ENCODE measurements at regions not wholly inside any gene's neighbourhood (a gene's known extent, or its start where the extent isn't known, plus 50 kb on each side); places are given as distances from the start of the nearest gene placed in this dataset.
"Not testable (repeated sequence)": the region's sequence is repeated elsewhere in the genome, so short reads cannot be mapped to it uniquely, and the experiment has no call there.

DNA sequence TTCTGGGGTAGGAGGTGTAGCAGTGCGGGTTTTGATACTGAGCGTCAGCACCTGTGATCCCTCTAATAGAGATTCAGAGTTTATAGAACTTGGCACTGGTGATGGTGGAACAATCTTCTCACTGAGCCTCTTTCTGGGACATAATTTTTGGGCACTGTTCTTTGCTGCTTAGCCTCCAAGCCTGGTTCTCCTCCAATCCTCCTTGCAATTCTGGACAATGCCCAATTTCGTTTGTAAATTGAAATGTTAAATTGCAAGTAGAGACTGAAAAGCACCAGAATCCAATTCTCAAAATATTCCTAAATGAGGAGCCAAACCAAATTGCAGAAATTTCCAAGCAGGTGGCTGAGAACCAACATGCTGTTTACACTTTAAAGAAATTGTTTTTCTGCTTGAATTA is 149.8 kb upstream of the ABI3BP start:
- H3K4me3 ChIP-seq (replicated peaks in 1 of 2; ENCODE audit: low read depth in 2 of 2, low read length in 2 of 2), result no peak overlapping the region
- TF ChIP-seq, protein P1, sequence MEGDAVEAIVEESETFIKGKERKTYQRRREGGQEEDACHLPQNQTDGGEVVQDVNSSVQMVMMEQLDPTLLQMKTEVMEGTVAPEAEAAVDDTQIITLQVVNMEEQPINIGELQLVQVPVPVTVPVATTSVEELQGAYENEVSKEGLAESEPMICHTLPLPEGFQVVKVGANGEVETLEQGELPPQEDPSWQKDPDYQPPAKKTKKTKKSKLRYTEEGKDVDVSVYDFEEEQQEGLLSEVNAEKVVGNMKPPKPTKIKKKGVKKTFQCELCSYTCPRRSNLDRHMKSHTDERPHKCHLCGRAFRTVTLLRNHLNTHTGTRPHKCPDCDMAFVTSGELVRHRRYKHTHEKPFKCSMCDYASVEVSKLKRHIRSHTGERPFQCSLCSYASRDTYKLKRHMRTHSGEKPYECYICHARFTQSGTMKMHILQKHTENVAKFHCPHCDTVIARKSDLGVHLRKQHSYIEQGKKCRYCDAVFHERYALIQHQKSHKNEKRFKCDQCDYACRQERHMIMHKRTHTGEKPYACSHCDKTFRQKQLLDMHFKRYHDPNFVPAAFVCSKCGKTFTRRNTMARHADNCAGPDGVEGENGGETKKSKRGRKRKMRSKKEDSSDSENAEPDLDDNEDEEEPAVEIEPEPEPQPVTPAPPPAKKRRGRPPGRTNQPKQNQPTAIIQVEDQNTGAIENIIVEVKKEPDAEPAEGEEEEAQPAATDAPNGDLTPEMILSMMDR (IDR thresholded peaks at IDR 0.05; ENCODE audit: low read depth, low read length), result no peak
- no peak for DNase-seq (ENCODE audit: low read depth in 2 of 2)

DNA sequence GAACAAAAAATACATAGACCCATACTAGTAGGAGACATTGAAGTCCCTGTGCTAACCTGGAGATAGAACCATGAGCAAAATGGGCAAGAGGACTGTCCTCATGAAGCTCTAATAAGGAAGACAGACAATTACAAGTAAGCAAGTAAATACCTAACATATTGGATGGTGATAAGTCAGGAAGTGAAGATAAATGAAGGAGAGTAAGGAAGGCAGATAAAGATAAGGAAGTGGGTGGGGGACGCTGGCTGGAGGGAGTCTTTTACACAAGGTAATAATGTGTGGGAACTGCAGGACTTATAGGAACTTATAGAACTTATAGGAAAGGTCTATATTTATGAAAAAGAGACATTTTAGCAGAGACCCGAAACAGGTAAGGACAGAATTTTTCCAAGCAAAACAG is 148.9 kb upstream of the ABI3BP start:
- H3K4me3 ChIP-seq (replicated peaks in 1 of 2; ENCODE audit: low read depth in 2 of 2, low read length in 2 of 2), result no peak overlapping the region
- TF ChIP-seq, protein P1 (IDR thresholded peaks at IDR 0.05; ENCODE audit: low read depth, low read length), result no peak
- DNase-seq (ENCODE audit: low read depth in 2 of 2), result no peak

DNA sequence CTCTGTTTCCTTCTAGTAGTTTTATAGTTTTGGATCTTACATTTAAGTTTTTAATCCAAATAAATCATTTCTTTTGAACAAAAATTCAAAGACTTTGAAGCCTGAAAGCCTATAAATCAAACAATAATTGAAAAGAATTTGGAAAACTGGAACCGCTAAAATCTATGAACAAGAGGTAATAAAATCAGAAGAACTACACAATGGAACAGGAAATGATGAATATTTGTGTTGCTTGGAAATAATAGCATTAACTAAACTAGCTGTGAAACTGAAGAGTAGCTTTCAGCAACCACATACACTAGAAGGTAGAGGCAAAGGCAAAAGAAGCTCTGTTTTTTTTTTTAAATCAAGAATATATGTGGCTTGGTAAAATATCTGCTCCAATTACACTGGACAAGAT is 147.9 kb upstream of the ABI3BP start:
- no peak overlapping the region for H3K4me3 ChIP-seq (replicated peaks in 1 of 2; ENCODE audit: low read depth in 2 of 2, low read length in 2 of 2)
- TF ChIP-seq, protein P1 (IDR thresholded peaks at IDR 0.05; ENCODE audit: low read depth, low read length), result no peak
- DNase-seq (ENCODE audit: low read depth in 2 of 2), result no peak

DNA sequence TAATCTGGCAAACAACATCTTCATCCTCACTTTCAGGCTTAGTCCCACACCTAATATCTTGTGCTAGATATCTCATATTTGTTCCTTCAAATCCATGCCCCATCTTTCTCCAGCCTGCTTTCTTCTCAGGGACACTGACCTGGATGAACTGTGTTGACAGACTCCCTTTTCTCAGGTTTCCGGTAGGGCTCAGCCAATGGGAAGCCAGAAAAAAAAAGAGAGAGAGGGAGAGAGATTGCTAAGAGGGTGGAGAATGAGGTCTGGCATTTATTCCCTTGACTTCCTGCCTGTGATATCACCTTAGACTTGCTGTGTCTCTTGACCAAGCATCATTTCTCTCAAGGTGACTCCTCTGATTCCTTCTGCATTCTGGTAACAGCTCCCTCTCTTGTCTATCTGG is 145.6 kb upstream of the ABI3BP start:
- DNase-seq (ENCODE audit: low read depth in 2 of 2), result no peak
- H3K4me3 ChIP-seq (replicated peaks in 1 of 2; ENCODE audit: low read depth in 2 of 2, low read length in 2 of 2), result no peak overlapping the region
- TF ChIP-seq, protein P1 (IDR thresholded peaks at IDR 0.05; ENCODE audit: low read depth, low read length), result no peak

DNA sequence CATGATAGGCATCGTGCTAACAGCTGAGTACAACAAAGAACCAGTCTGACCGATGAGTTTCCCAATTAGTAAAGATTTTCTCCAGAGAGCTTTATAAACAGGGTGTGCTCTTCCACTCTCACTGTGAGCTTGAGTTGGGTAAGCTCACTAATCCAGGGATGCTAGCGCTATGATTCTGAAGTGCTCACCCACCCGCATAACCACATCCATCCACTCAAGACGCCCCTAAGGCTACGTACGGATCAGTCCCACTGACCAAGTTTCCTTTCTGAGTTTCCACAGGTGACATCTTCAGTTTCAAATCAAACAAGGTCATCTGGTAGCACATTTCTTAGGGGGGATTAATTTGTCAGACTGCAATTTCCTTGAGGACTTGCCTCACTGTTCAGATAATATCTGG is 141.1 kb upstream of the ABI3BP start:
- DNase-seq (ENCODE audit: low read depth in 2 of 2), result no peak
- TF ChIP-seq, protein P1 (IDR thresholded peaks at IDR 0.05; ENCODE audit: low read depth, low read length), result no peak
- H3K4me3 ChIP-seq (replicated peaks in 1 of 2; ENCODE audit: low read depth in 2 of 2, low read length in 2 of 2), result no peak overlapping the region

DNA sequence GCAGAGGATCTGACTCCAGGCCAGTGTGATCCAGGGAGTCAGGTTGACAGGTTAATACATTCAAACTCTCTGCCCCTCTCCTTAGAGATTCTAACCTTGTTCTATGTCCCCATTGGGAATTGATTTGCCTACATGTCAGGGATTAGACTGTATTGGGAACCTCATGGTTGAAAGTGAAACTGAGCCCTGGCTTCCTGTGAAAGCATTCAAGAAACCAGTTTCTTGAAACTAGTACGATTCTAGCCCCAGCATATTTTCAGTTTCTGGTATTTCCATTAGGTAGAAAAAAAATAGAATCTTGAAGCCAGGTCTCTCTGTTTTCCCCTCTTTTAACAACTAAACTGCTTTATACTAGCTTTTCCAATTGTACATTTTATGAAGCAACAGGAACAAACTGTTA is 140.4 kb upstream of the ABI3BP start:
- H3K4me3 ChIP-seq (replicated peaks in 1 of 2; ENCODE audit: low read depth in 2 of 2, low read length in 2 of 2), result no peak overlapping the region
- TF ChIP-seq, protein P1 (IDR thresholded peaks at IDR 0.05; ENCODE audit: low read depth, low read length), result no peak
- DNase-seq (ENCODE audit: low read depth in 2 of 2), result no peak

DNA sequence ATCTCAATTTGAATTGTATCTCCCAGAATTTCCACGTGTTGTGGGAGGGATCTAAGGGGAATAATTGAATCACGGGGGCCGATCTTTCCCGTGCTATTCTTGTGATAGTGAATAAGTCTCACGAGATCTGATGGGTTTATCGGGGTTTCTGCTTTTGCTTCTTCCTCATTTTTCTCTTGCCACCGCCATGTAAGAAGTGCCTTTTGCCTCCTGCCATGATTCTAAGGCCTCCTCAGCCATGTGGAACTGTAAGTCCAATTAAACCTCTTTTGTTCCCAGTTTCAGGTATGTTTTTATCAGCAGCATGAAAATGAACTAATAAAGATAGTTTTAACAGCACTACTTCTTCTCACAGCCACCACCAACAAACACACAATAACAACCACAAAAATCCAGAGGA is 140.0 kb upstream of the ABI3BP start:
- H3K4me3 ChIP-seq (replicated peaks in 1 of 2; ENCODE audit: low read depth in 2 of 2, low read length in 2 of 2); DNase-seq (ENCODE audit: low read depth in 2 of 2): not testable (repeated sequence)

Measured in cardiac fibroblast (primary cell).